Activated CD4-positive, alpha-beta T cell treated with anti-CD3 and anti-CD28 coated beads, Interleukin-2, amount 10 ng/mL, durations not matched to agents 24 days and 14 days (primary cell): ENCODE measurements at regions not wholly inside any gene's neighbourhood (a gene's known extent, or its start where the extent isn't known, plus 50 kb on each side); places are given as distances from the start of the nearest gene placed in this dataset.

ENCODE experiments used
- DNase-seq: peaks from one replicate; pipeline ENCODE4 v3.0.0; 2022
- H3K27ac Mint-ChIP-seq: one replicate; pipeline ENCODE4 v1.8.0; 2022; ENCODE audit warnings: mild to moderate bottlenecking, mixed read lengths
- H3K27me3 Mint-ChIP-seq: one replicate; pipeline ENCODE4 v1.8.0; 2022; ENCODE audit warnings: mixed read lengths
- H3K36me3 Mint-ChIP-seq: one replicate; pipeline ENCODE4 v1.8.0; 2022; ENCODE audit warnings: low read depth, mild to moderate bottlenecking, mixed read lengths
- H3K4me1 Mint-ChIP-seq: one replicate; pipeline ENCODE4 v1.8.0; 2021; ENCODE audit warnings: mixed read lengths
- H3K4me3 Mint-ChIP-seq: one replicate; pipeline ENCODE4 v1.8.0; 2022; ENCODE audit warnings: mild to moderate bottlenecking, moderate library complexity, mixed read lengths
- H3K9me3 Mint-ChIP-seq: one replicate; pipeline ENCODE4 v1.8.0; 2021; ENCODE audit warnings: mixed read lengths
- intact Hi-C: fragments of 100-400 bp; cut with micrococcal nuclease; formaldehyde crosslinking; loops from one replicate; pipeline ENCODE4 v1.15.1; 2023

DNA sequence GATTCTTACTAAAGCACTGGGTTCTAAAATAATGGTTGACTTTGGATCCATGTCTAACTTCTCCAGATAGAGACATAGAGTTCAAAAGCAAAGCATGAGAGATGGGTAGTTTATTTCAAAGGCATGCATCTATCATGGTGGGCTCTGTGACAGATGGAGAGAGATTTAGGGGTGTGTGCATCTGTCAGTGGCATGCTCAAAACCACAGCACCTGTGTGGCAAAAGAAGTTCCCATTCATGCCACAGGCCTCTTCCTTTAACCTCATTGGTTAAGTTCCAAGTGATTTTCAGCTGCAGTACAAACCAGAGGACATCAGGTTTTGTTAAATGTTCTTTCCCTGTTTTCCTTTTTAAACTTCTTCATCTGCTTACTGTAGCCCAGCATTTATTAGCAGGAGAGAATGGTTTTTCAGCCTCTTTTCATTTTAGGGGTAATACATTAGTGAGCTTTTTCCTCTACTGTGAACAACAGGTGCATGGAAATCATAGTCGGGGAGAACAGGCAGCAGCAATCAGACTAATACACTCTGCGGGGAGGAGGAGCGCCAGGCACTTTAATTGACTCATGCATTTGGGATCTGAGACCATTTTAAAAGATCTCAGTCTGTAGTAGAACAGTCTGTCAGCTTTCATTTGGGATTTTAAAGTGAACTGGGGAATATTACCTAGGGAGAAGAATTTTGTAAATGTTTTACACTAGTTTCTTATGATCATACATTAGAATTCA lies 52.4 kb upstream of the UPP2 start:
- peaks cover 9% of the 10 kb centered on the region for H3K27me3 Mint-ChIP-seq
- H3K36me3 Mint-ChIP-seq: no peaks in the 10 kb centered on the region
- intact Hi-C loops: no loop called here
- H3K4me1 Mint-ChIP-seq: no peaks in the 10 kb centered on the region
- H3K4me3 Mint-ChIP-seq: no peak overlapping the region
- no peak for DNase-seq
- H3K27ac Mint-ChIP-seq: no peak overlapping the region
- H3K9me3 Mint-ChIP-seq: no peaks in the 10 kb centered on the region

DNA sequence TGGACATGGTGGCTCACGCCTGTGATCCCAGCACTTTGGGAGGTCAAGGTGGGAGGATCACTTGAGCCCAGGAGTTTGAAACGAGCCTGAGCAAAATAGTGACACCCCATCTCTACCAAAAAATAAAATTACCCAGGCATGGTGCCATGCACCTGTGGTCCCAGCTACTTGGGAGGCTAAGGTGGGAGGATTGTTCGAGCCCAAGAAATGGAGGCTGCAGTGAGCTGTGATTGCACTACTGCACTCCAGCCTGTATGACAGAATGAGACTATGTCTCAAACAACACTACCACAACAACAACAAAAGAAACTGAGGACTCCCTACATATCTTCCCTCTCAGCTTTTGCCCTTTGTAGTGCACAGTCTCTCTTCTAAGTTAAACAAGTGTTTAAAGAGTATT lies 53.3 kb upstream of the UPP2 start:
- Mint-ChIP-seq H3K4me3 (no peak overlapping the region), H3K36me3 (no peaks in the 10 kb centered on the region), H3K4me1 (no peaks in the 10 kb centered on the region), H3K9me3 (no peaks in the 10 kb centered on the region), H3K27ac (no peak overlapping the region), H3K27me3 (peaks cover 9% of the 10 kb centered on the region)
- no peak for DNase-seq
- intact Hi-C loops: no loop called here

DNA sequence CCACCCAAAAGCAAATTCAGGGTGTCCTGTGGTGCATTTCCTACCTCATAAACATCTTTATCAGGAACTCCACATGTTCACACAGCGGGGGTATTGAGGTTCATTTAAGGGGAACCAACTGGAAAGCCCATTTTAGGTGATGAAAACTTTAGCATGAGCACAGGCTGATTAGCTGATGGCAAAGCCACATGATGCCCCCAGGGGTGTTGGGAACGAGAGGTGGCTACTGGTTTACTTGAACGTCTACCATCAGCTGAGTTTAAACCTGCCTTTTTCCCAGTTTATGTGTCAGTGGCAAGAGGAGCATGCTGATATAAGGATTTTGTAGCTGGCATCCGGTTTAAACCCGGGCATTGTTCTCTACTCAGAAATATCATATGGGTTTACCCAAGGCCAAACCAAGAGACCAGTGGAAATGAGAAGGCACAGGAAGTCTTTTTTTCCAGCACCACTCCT lies 54.5 kb upstream of the UPP2 start:
- no peak overlapping the region for H3K4me3 Mint-ChIP-seq
- no peak for DNase-seq
- peaks cover 9% of the 10 kb centered on the region for H3K27me3 Mint-ChIP-seq
- intact Hi-C loops: no loop called here
- no peaks in the 10 kb centered on the region for H3K36me3 Mint-ChIP-seq
- peaks cover 2% of the 10 kb centered on the region for H3K4me1 Mint-ChIP-seq
- no peak overlapping the region for H3K27ac Mint-ChIP-seq
- no peaks in the 10 kb centered on the region for H3K9me3 Mint-ChIP-seq

DNA sequence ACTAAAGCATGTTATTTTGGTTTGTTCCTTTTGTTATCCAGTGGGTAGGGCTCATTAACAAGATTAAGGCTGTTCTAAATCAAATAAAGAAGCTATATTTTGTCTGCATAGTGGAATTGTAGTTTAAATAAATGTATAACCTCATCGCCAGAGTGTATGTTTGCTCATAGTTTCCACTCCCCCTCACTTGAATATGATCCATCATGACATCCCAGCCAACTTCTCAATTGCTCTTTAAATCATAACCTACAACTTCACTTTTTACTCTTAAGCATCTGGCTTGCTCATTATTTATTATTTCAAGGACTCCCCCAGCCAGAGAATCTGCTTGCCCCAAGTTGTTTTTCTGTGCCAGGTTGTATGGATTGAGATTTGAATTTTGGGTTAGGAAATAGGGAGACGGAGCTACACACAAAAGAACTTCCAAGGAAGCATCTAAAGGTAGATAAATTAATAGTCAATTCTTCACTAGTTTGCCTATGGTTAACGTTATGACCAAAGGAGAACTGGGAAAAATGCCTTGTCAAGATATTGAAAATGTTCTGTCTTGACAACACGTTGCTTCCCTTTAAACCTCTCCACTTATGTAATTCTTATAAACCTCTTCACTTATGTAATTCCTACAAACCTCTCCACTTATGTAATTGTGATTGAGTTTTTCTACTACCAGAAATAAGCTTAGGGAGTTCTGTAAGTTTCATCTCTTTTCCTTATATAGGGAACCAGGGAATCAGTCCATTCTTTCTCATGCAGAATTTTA lies 55.4 kb upstream of the UPP2 start:
- no peaks in the 10 kb centered on the region for H3K36me3 Mint-ChIP-seq
- peaks cover 2% of the 10 kb centered on the region for H3K4me1 Mint-ChIP-seq
- no peak for DNase-seq
- H3K4me3 Mint-ChIP-seq: no peak overlapping the region
- no peak overlapping the region for H3K27ac Mint-ChIP-seq
- intact Hi-C loops: no loop called here
- peaks cover 8% of the 10 kb centered on the region for H3K27me3 Mint-ChIP-seq
- no peaks in the 10 kb centered on the region for H3K9me3 Mint-ChIP-seq

DNA sequence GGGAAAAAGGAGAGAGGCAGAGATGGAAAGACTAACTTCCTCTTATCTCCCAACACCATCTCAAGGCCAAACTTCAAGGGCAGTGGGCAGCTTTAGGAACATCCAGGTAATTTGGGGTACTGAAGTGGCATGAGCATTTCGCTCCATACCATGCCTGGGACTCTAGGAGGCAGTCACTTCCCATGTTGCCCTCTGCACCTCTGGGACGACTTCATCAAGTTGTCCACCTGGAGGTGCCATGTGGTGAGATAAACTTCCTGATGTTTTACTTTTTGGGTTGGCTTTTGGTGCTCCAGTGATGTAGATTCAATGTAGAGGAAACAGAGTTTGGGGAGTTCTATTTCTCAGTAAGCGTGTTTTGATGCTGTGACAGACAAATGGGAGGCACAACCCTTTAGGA lies 56.3 kb upstream of the UPP2 start:
- H3K27me3 Mint-ChIP-seq: peaks cover 9% of the 10 kb centered on the region
- no peak overlapping the region for H3K27ac Mint-ChIP-seq
- no peaks in the 10 kb centered on the region for H3K9me3 Mint-ChIP-seq
- no peaks in the 10 kb centered on the region for H3K36me3 Mint-ChIP-seq
- H3K4me3 Mint-ChIP-seq: no peak overlapping the region
- H3K4me1 Mint-ChIP-seq: peaks cover 2% of the 10 kb centered on the region
- DNase-seq: no peak
- intact Hi-C loops: no loop called here

DNA sequence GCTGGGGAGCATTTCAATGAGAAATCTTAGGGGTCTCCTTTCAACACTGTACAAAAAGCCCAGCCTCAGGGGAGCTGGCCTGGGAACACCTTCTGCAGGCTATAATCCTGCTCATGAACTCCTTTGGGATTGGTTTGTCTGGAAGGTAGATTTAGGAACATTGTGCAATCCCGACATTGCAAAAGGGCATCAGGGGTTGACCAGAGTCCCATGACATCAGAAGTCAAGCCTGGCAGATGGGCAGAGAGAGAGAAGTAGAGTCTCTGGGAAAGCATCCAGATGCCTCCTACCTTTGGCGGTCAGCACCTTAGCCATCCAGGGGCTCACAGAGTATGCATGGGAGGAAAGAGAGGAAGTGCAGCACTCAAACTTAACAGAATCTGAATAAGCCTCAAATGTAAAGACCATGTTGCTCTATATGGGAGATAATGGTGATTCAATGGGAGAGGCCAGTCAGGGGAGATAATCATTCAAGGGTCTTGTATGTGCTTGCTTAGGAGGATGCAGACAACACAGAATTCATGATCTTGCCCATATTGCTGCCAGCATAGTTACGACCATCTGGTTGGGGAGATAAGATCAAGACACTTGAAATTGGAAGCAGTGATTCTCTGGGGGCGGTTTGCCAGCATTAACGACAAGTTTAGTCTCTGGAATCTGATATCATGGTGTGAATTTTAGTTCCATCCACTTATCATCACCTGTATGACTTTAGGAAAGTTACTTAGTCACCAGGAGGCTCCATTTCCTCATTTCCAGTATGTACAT lies 58.3 kb upstream of the UPP2 start:
- Mint-ChIP-seq H3K27ac (no peak overlapping the region), H3K4me3 (no peak overlapping the region), H3K4me1 (peaks cover 2% of the 10 kb centered on the region), H3K9me3 (no peaks in the 10 kb centered on the region), H3K27me3 (peaks cover 8% of the 10 kb centered on the region), H3K36me3 (no peaks in the 10 kb centered on the region)
- intact Hi-C loops: no loop called here
- no peak for DNase-seq

DNA sequence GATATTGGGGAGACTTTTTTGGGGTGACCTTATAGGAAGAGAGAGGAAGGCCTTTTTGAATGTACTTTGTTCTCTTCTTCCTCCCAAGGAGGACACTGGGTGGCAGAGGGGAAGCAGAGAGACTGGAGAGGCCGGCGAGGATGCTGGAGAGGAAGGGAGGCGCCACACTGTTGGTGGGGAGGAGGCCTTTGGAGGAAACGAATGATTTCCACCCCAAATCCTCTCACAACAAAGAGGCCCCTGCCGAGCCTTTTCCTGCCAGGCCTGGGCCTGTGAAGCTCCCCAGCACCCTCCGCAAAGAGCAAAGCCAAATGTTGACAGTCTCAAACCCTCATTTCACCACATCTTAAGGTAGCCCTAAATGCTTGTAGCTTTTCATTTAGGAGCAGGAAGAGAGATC lies 59.0 kb upstream of the UPP2 start:
- Mint-ChIP-seq H3K4me1 (peaks cover 2% of the 10 kb centered on the region), H3K27ac (no peak overlapping the region), H3K36me3 (no peaks in the 10 kb centered on the region), H3K9me3 (no peaks in the 10 kb centered on the region), H3K4me3 (no peak overlapping the region), H3K27me3 (peaks cover 8% of the 10 kb centered on the region)
- DNase-seq: no peak
- intact Hi-C loops: no loop called here

DNA sequence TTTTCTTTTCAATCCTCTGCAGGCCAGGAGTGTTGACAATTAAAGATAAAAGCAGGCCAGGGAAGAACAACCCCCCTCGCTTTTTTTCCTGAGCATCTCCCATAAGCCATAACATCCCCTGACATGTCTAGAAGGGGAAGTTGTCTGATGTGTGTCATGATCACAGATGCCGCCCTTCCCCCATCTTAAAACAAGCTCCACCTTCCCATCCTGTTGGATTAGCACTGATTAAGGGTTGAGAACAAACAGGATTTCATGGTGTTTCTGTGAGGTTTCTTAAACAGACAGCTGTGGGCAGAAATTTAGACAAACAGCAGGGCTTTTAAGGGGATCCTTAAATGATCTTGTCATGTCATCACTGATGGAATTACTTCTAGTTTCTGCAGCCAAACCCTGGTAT lies 59.4 kb upstream of the UPP2 start:
- intact Hi-C loops: no loop called here
- Mint-ChIP-seq H3K36me3 (no peaks in the 10 kb centered on the region), H3K27ac (no peak overlapping the region)

DNA sequence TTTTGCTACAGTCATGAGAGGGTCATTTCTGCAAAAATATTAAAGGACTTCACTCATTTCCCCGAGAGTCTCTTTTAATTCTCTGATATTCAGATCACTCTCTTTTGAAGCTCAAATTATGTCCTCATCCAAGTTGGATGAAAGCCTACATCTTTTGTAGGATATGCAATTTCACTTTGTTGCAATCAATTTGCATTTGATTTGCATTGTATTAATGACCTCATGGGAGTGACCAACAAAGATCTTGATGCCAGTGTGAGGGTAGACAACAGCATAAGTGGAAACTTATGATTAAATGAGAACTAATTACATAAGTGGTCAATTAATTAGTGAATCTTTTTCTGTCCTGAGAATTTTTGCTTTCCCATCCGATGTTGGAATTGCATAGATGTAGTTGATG lies 60.3 kb upstream of the UPP2 start:
- H3K4me3 Mint-ChIP-seq: no peak overlapping the region
- H3K4me1 Mint-ChIP-seq: peaks cover 2% of the 10 kb centered on the region
- intact Hi-C loops: no loop called here
- no peak overlapping the region for H3K27ac Mint-ChIP-seq
- DNase-seq: no peak
- no peaks in the 10 kb centered on the region for H3K9me3 Mint-ChIP-seq
- peaks cover 8% of the 10 kb centered on the region for H3K27me3 Mint-ChIP-seq
- no peaks in the 10 kb centered on the region for H3K36me3 Mint-ChIP-seq

More for the DNA sequence above, 59.4 kb upstream of the UPP2 start:
- Mint-ChIP-seq H3K27me3 (peaks cover 8% of the 10 kb centered on the region), H3K9me3 (no peaks in the 10 kb centered on the region), H3K4me1 (peaks cover 2% of the 10 kb centered on the region), H3K4me3 (no peak overlapping the region)
- no peak for DNase-seq

DNA sequence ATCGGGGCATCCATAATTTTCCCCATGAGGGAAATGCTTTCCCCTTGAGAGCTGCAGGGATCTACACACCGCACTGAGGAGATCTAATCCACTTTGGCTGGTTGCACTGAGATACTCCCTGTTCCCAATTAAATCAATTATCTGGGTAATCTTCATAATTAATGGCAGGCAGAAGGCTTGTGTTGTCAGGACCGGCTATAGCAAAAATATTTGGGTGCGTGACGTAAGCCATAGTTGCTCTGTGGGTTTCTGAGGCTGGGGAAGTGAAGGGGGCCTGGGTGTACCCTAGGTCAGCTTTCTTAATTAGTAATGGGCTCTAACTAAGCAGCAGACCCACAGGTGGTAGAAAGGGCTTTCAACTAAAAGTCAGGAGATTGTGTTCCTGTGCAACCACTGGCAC lies 62.8 kb upstream of the UPP2 start:
- Mint-ChIP-seq H3K9me3 (no peaks in the 10 kb centered on the region), H3K36me3 (no peaks in the 10 kb centered on the region), H3K4me1 (peaks cover 2% of the 10 kb centered on the region), H3K27me3 (peaks cover 14% of the 10 kb centered on the region), H3K27ac (no peak overlapping the region), H3K4me3 (no peak overlapping the region)
- intact Hi-C loops: loop anchor here (10.0 kb wide), 1 partner anchor 266 kb away; no protein-coding TSS in a partner anchor
- DNase-seq: no peak

DNA sequence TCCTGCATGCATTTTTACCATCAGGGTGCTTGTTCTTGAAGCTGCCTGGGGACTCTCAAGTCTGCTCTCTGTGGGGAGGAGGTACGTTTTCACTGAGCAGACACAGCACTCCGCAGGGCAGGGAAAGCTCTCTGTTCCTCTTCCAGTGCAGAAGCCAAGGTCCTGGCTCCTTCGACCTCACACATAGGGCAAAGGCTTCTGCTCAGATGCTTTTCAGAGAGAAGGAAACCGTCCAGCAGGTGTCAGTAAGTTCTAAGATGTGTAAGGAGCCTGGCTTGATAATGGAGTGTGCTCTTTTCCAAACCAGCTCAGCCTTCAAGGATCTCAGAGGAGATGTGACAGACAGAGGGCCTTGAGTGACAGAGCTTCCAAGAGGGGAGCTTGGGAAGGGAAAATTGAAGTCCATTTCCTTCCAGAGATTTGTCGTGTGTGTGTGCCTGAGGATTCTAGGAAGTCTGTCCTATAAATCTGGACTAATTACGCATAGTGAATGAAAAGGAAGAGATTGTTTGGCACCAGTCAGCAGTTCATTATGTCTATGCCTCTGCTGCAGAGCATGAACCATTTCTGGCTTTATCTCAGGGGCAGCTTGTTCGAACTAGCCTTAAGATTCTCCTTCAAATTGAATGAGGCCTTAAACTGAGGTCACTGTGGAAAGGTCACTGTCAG lies 67.3 kb upstream of the UPP2 start:
- Mint-ChIP-seq H3K4me1 (no peaks in the 10 kb centered on the region), H3K9me3 (no peaks in the 10 kb centered on the region), H3K27ac (no peak overlapping the region), H3K36me3 (no peaks in the 10 kb centered on the region), H3K4me3 (no peak overlapping the region), H3K27me3 (peaks cover 25% of the 10 kb centered on the region)
- intact Hi-C loops: loop anchor here (10.0 kb wide), 1 partner anchor 270 kb away; no protein-coding TSS in a partner anchor
- DNase-seq: peak; percentile 74

DNA sequence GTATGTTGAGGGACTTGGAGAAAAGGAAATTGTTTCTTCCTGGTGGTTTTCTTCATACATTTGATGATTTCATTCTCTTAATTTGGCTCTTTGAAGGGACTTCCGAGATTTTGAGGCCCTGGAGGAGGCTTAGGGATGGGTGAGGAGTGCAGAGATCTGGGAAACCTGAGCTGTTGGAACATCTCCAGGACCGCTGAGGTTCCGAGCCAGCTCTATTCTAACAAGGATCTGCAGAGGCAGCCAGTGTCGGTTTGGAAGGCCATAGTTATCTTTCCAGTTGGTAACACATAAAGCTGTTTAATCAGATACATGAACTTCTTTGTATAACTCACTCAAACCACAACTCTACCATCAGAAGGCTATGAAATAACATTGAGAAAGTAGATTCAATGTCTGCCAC lies 70.3 kb upstream of the UPP2 start:
- Mint-ChIP-seq H3K9me3 (no peaks in the 10 kb centered on the region), H3K27me3 (peaks cover 19% of the 10 kb centered on the region), H3K27ac (no peak overlapping the region), H3K4me3 (no peak overlapping the region), H3K4me1 (no peaks in the 10 kb centered on the region), H3K36me3 (no peaks in the 10 kb centered on the region)
- DNase-seq: no peak
- intact Hi-C loops: loop anchor here (10.0 kb wide), 1 partner anchor 273 kb away; no protein-coding TSS in a partner anchor

DNA sequence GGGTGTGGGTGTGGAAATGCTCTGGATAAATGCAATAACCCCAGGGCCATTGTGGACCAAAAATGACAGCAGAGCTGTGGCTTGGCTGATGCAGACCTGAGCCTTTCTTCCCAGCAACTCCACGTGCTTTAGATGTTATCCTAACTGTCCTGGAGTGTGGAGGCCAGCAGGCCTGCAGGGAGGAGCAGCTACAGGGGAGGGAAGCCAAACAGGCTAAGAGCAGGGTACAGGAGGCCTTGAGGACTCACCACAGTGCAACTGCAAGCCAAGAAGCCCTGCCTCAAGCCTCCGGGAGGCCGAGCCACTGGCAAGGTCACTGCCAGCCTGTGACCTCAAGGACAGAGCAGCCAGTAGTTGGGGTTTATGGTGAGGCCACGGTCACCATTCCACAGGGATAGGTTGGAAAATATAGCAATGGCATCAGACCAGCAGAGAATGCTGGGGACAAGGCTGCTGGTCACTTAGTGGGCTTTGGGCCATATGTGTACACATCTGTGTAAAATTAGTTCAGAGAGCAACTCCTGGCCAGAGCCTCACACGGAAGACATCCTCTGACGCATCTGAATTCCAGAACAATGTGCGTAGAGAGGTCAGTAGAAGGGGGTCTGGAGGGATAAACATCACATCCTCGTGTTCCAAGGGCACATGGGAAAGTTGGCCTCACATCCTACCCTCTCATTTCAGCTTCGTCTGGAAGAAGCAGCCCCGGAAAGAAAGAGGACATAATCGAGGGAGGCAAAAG lies 76.2 kb upstream of the UPP2 start:
- H3K36me3 Mint-ChIP-seq: no peaks in the 10 kb centered on the region
- H3K9me3 Mint-ChIP-seq: no peaks in the 10 kb centered on the region
- H3K27me3 Mint-ChIP-seq: no peaks in the 10 kb centered on the region
- H3K4me1 Mint-ChIP-seq: peaks cover 8% of the 10 kb centered on the region
- no peak for DNase-seq
- no peak overlapping the region for H3K27ac Mint-ChIP-seq
- intact Hi-C loops: loop anchor here (2.0 kb wide), 1 partner anchor 729 kb away; no protein-coding TSS in a partner anchor
- H3K4me3 Mint-ChIP-seq: no peak overlapping the region
